H9 (cell line): ENCODE measurements at regions not wholly inside any gene's neighbourhood (a gene's known extent, or its start where the extent isn't known, plus 50 kb on each side); places are given as distances from the start of the nearest gene placed in this dataset.

Source experiments
- DNase-seq: peaks from one replicate; pipeline ENCODE4 v3.0.0-alpha.2; 2017
- H2AFZ ChIP-seq: one replicate; pipeline ENCODE4 v1.6.1; 2013; ENCODE audit warnings: mild to moderate bottlenecking, low read length, control low read depth, moderate library complexity
- H2AK5ac ChIP-seq: 2 replicates; pipeline ENCODE4 v1.6.1; 2013; ENCODE audit warnings: low read length, control low read depth, mixed read lengths; ENCODE audit not compliant: insufficient read length
- H2BK120ac ChIP-seq: one replicate; pipeline ENCODE4 v1.6.1; 2013; ENCODE audit warnings: low read depth, mild to moderate bottlenecking, low read length, control low read depth, inconsistent platforms; ENCODE audit not compliant: poor library complexity, severe bottlenecking
- H2BK12ac ChIP-seq: 2 replicates; pipeline ENCODE4 v1.6.1; 2013; ENCODE audit warnings: low read length, control low read depth, mixed read lengths, low read depth; ENCODE audit not compliant: insufficient read length
- H2BK15ac ChIP-seq: 2 replicates; pipeline ENCODE4 v1.6.1; 2013; ENCODE audit warnings: low read depth, low read length, control low read depth
- H2BK20ac ChIP-seq: one replicate; pipeline ENCODE4 v1.6.1; 2013; ENCODE audit warnings: low read depth, mild to moderate bottlenecking, low read length, control low read depth, inconsistent platforms; ENCODE audit not compliant: poor library complexity, severe bottlenecking
- H2BK5ac ChIP-seq: 2 replicates; pipeline ENCODE4 v1.6.1; 2013; ENCODE audit warnings: low read length, control low read depth, mixed read lengths; ENCODE audit not compliant: insufficient read length
- H3K14ac ChIP-seq: 2 replicates; pipeline ENCODE4 v1.6.1; 2013; ENCODE audit warnings: low read length, control low read depth; ENCODE audit not compliant: insufficient read depth
- H3K18ac ChIP-seq: 2 replicates; pipeline ENCODE4 v1.6.1; 2013; ENCODE audit warnings: low read depth, mild to moderate bottlenecking, mixed read lengths, low read length, control low read depth; ENCODE audit not compliant: insufficient read length
- H3K23ac ChIP-seq: 2 replicates; pipeline ENCODE4 v1.6.1; 2013; ENCODE audit warnings: low read length, control low read depth, mixed read lengths, low read depth; ENCODE audit not compliant: insufficient read length
- H3K23me2 ChIP-seq: 2 replicates; pipeline ENCODE4 v1.6.1; 2013; ENCODE audit warnings: low read depth, mild to moderate bottlenecking, mixed read lengths, low read length, control low read depth; ENCODE audit not compliant: insufficient read length, poor library complexity, severe bottlenecking
- H3K27ac ChIP-seq: 2 replicates; pipeline ENCODE4 v1.5.1; 2013; ENCODE audit warnings: low read length, control low read depth, mixed read lengths, low read depth; ENCODE audit not compliant: insufficient read length
- H3K27me3 ChIP-seq: 2 replicates; pipeline ENCODE4 v1.6.1; 2013; ENCODE audit warnings: low read length, control low read depth, inconsistent platforms; ENCODE audit not compliant: insufficient read depth
- H3K4ac ChIP-seq: 2 replicates; pipeline ENCODE4 v1.6.1; 2013; ENCODE audit warnings: low read depth, mild to moderate bottlenecking, control low read depth, inconsistent platforms, low read length, moderate library complexity
- H3K4me1 ChIP-seq: 2 replicates; pipeline ENCODE4 v1.6.1; 2013; ENCODE audit warnings: low read length, control low read depth, inconsistent platforms; ENCODE audit not compliant: insufficient read depth
- H3K4me2 ChIP-seq: 2 replicates; pipeline ENCODE4 v1.6.1; 2013; ENCODE audit warnings: low read length, control low read depth, mixed read lengths; ENCODE audit not compliant: insufficient read length, insufficient read depth
- H3K56ac ChIP-seq: 2 replicates; pipeline ENCODE4 v1.6.1; 2013; ENCODE audit warnings: low read depth, mild to moderate bottlenecking, mixed read lengths, low read length, control low read depth; ENCODE audit not compliant: insufficient read length
- H3K79me1 ChIP-seq: 2 replicates; pipeline ENCODE4 v1.6.1; 2013; ENCODE audit warnings: low read depth, mild to moderate bottlenecking, moderate library complexity, low read length, control low read depth, inconsistent platforms; ENCODE audit not compliant: insufficient read depth, poor library complexity, severe bottlenecking
- H3K79me2 ChIP-seq: 2 replicates; pipeline ENCODE4 v1.6.1; 2013; ENCODE audit warnings: low read length, control low read depth, inconsistent platforms; ENCODE audit not compliant: insufficient read depth
- H3K9ac ChIP-seq: 2 replicates; pipeline ENCODE4 v1.6.1; 2013; ENCODE audit warnings: low read length, control low read depth, mixed read lengths; ENCODE audit not compliant: insufficient read length; ENCODE audit errors: extremely low read depth
- H3K9me3 ChIP-seq: one replicate; pipeline ENCODE4 v1.6.1; 2013; ENCODE audit warnings: low read depth, low read length, inconsistent platforms; ENCODE audit not compliant: control insufficient read depth
- H3T11ph ChIP-seq: one replicate; pipeline ENCODE4 v1.6.1; 2013; ENCODE audit warnings: mild to moderate bottlenecking, low read length, control low read depth, inconsistent platforms
- H4K20me1 ChIP-seq: one replicate; pipeline ENCODE4 v1.6.1; 2013; ENCODE audit not compliant: control insufficient read depth, insufficient read length, insufficient read depth
- H4K5ac ChIP-seq: 2 replicates; pipeline ENCODE4 v1.6.1; 2013; ENCODE audit warnings: low read depth, mild to moderate bottlenecking, mixed read lengths, low read length, control low read depth; ENCODE audit not compliant: insufficient read length
- H4K8ac ChIP-seq: replicated peaks from 2 replicates; pipeline ENCODE4 v1.6.1; 2013; ENCODE audit warnings: low read length, control low read depth, mixed read lengths, low read depth; ENCODE audit not compliant: insufficient read length
- H4K91ac ChIP-seq: 2 replicates; pipeline ENCODE4 v1.6.1; 2013; ENCODE audit warnings: low read depth, mild to moderate bottlenecking, moderate library complexity, mixed read lengths, low read length, control low read depth; ENCODE audit not compliant: insufficient read length
- H3K27ac Mint-ChIP-seq, 3 experiments: 2 replicates in 2 of 3; 3 replicates in 1 of 3; pipeline ENCODE4 v1.8.0; 2020 to 2021; ENCODE audit warnings: mixed read lengths in 3 of 3, mild to moderate bottlenecking in 1 of 3, moderate library complexity in 1 of 3
- H3K27me3 Mint-ChIP-seq: 2 replicates; pipeline ENCODE4 v1.8.0; 2021; ENCODE audit warnings: low read depth, mild to moderate bottlenecking, moderate library complexity, mixed read lengths
- H3K36me3 Mint-ChIP-seq, 3 experiments: 2 replicates in 2 of 3; 3 replicates in 1 of 3; pipeline ENCODE4 v1.8.0; 2020 to 2021; ENCODE audit warnings: low read depth in 3 of 3, mixed read lengths in 3 of 3; ENCODE audit not compliant: insufficient read depth in 1 of 3
- H3K4me1 Mint-ChIP-seq, 2 experiments: 2 replicates each; pipeline ENCODE4 v1.8.0; 2020; ENCODE audit warnings: mixed read lengths in 2 of 2
- H3K4me3 Mint-ChIP-seq, 2 experiments: 2 replicates in 1 of 2; 3 replicates in 1 of 2; pipeline ENCODE4 v1.8.0; 2020 to 2021; ENCODE audit warnings: mild to moderate bottlenecking in 2 of 2, mixed read lengths in 2 of 2, moderate library complexity in 1 of 2
- H3K9me3 Mint-ChIP-seq, 2 experiments: 2 replicates in 1 of 2; 3 replicates in 1 of 2; pipeline ENCODE4 v1.8.0; 2020; ENCODE audit warnings: mild to moderate bottlenecking in 2 of 2, mixed read lengths in 2 of 2, moderate library complexity in 1 of 2
- CTCF ChIP-seq: fragments of 200-600 bp; sonication (generic); conservative IDR thresholded peaks from 3 replicates; pipeline ENCODE4 v1.8.0; 2021; ENCODE audit warnings: antibody characterized with exemption, mild to moderate bottlenecking
- WGBS: extraction: QIAGEN DNeasy Blood & Tissue Kit; methylation state at CpG from one replicate; pipeline ENCODE4 v1.1.7; 2013; ENCODE audit warnings: missing lambda C conversion rate, low lambda C conversion rate, mixed read lengths; ENCODE audit not compliant: insufficient read length; ENCODE audit errors: extremely low coverage; 5-methylcytosine and 5-hydroxymethylcytosine counted together

GRCh38 chr10:36493516-36493880 lies 631.9 kb upstream of the ANKRD30A start:
- no peak overlapping the region for H3K4me2 ChIP-seq
- no peak overlapping the region for H2AK5ac ChIP-seq
- H3K56ac ChIP-seq, result no peak overlapping the region
- H3T11ph ChIP-seq, result no peak overlapping the region
- H3K4ac ChIP-seq, result no peak overlapping the region
- TF ChIP-seq CTCF, result no peak
- H3K9me3 ChIP-seq, result no peaks in the 10 kb centered on the region
- H3K27ac ChIP-seq, result no peak overlapping the region
- peaks cover 6 to 19% of the 10 kb centered on the region in 2 experiments for H3K4me1 Mint-ChIP-seq
- H4K20me1 ChIP-seq, result no peaks in the 10 kb centered on the region
- no peaks in the 10 kb centered on the region for H3K27me3 ChIP-seq
- H2AFZ ChIP-seq, result no peak overlapping the region
- no peaks in the 10 kb centered on the region for H3K9me3 Mint-ChIP-seq
- H3K27me3 Mint-ChIP-seq, result no peaks in the 10 kb centered on the region
- no peaks in the 10 kb centered on the region for H3K79me2 ChIP-seq
- H2BK5ac ChIP-seq, result no peak overlapping the region
- no peak for DNase-seq
- H4K5ac ChIP-seq, result no peak overlapping the region
- no peaks in the 10 kb centered on the region; a peak in 1 of 7 replicates for H3K36me3 Mint-ChIP-seq
- no peak overlapping the region for H2BK120ac ChIP-seq
- H4K8ac ChIP-seq, result no peak overlapping the region
- H2BK15ac ChIP-seq, result no peak overlapping the region
- H2BK12ac ChIP-seq, result no peak overlapping the region
- no peak overlapping the region for H3K9ac ChIP-seq
- no peak overlapping the region for H3K27ac Mint-ChIP-seq
- H3K79me1 ChIP-seq, result no peaks in the 10 kb centered on the region
- H4K91ac ChIP-seq, result no peak overlapping the region
- whole genome bisulfite sequencing, result no CpG with 5 or more reads among the region's 1 CpG
- H3K18ac ChIP-seq, result no peak overlapping the region
- no peak overlapping the region for H3K4me3 Mint-ChIP-seq
- no peaks in the 10 kb centered on the region for H3K23me2 ChIP-seq
- H3K4me1 ChIP-seq, result no peaks in the 10 kb centered on the region
- H3K23ac ChIP-seq, result no peak overlapping the region
- H2BK20ac ChIP-seq, result no peak overlapping the region
- H3K14ac ChIP-seq, result no peak overlapping the region
